ENCODE measurements at regions not wholly inside any gene's neighbourhood (a gene's known extent, or its start where the extent isn't known, plus 50 kb on each side); places are given as distances from the start of the nearest gene placed in this dataset.

DNA sequence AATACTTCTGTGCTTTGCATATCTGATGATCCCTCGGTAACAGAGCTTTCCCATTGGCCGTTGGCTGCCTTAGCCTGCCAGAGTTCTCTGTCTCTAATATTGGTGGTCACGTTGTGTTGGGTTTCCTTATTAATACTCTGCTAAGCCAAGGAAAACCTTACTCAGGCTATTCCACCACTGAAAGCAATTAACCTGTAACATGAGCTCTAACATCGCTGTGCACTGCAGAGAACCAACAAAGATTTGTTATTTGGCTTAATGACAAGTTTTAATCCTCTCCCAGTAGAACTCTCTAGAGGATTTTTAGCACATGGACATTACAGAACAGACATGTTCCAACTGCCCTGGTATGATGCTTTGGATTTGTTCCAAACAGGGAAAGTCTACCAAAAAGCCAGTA is 825.9 kb upstream of the POU3F3 start:
- ATAC-seq (no peak), DNase-seq (no peak)
- H3K27ac ChIP-seq = no peak overlapping the region
- H3K9me3 ChIP-seq = no peaks in the 10 kb centered on the region
- no peaks in the 10 kb centered on the region for H3K36me3 ChIP-seq
- TF ChIP-seq, protein P1, sequence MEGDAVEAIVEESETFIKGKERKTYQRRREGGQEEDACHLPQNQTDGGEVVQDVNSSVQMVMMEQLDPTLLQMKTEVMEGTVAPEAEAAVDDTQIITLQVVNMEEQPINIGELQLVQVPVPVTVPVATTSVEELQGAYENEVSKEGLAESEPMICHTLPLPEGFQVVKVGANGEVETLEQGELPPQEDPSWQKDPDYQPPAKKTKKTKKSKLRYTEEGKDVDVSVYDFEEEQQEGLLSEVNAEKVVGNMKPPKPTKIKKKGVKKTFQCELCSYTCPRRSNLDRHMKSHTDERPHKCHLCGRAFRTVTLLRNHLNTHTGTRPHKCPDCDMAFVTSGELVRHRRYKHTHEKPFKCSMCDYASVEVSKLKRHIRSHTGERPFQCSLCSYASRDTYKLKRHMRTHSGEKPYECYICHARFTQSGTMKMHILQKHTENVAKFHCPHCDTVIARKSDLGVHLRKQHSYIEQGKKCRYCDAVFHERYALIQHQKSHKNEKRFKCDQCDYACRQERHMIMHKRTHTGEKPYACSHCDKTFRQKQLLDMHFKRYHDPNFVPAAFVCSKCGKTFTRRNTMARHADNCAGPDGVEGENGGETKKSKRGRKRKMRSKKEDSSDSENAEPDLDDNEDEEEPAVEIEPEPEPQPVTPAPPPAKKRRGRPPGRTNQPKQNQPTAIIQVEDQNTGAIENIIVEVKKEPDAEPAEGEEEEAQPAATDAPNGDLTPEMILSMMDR (IDR thresholded peaks at IDR 0.05) = no peak
- intact Hi-C loops (cut with DNase I) = no loop called here
- WGBS, 2 donors = 48 to 58% methylated on average over 4 of the region's 4 CpGs
- H3K4me1 ChIP-seq = no peaks in the 10 kb centered on the region
- H3K4me3 ChIP-seq = no peak overlapping the region
- peaks cover 0 to 27% (median 0%) of the 10 kb centered on the region in 7 donors for H3K27me3 ChIP-seq

DNA sequence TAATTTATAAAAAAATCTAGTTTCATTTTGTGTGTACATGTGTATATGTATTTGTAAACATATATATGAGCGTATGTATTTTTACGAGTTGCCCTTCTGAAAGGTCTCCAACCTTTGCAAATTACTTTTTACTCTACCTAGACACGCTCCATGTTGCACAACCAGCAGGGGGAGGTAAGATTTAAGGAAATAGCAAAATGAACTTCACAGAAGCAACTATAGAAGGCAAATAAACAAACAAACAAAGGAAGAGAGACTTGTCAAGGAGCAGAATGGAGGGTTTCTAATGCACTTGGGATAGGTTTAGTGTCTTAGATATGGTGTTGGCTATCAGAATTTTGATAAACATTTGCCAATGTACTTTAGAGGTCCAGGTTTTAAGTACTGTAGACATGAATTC is 820.5 kb upstream of the POU3F3 start:
- Histone ChIP-seq H3K9me3 (peaks cover 0 to 2% (median 0%) of the 10 kb centered on the region in 11 donors), H3K27ac (no peak overlapping the region), H3K4me3 (no peak overlapping the region), H3K4me1 (no peaks in the 10 kb centered on the region), H3K27me3 (peaks cover 0 to 22% (median 0%) of the 10 kb centered on the region in 7 donors), H3K36me3 (no peaks in the 10 kb centered on the region)
- DNase-seq = no peak
- TF ChIP-seq, protein P1 (IDR thresholded peaks at IDR 0.05) = peak in 6 of 9 donors; percentile 22 to 47 (median 26)
- ATAC-seq = no peak
- WGBS, 2 donors = 41 to 43% methylated on average over 3 of the region's 3 CpGs
- intact Hi-C loops (cut with DNase I) = loop anchor here in 1 of 10 donors (5.0 kb wide), 1 partner anchor 839 kb away; no protein-coding TSS in a partner anchor

DNA sequence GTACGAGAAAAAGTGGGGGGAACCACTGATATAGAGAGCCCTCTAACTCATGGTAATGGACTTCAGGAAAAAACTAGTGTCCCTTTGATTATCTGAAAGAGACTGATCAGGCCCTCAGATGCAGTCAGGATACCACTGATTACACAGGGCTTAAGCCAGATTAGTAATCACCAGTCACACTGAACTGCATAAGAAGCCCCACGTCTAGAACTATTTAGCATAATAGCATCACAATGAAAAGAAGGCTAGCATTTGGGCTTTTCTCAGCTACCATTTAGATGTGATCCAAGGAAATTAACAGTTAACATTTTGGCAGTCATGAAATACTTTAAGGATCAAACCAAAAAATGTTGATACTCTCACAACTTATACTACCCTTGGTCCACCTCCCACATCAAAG is 813.1 kb upstream of the POU3F3 start:
- peaks cover 0 to 2% (median 0%) of the 10 kb centered on the region in 7 donors for H3K27me3 ChIP-seq

DNA sequence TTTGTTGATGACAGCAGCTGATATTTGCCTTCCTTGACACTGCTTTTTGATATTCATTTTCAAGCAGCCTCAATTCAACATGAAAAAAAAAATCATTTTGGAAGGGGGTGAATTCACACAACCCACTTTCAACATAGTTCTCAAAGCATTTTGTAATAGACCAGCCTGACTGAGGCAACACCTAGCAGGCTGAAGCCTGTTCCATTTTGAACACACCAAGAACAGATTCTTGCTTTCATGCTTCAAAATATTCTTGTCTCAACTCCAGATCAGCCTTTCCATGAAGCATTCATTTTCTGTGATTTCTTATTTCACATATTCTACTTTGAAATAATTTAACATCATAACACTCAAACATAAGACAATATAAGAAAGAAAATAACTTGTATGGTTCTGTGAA is 812.6 kb upstream of the POU3F3 start:
- DNase-seq (no peak), ATAC-seq (no peak)
- no peaks in the 10 kb centered on the region for H3K36me3 ChIP-seq
- H3K4me3 ChIP-seq = no peak overlapping the region
- TF ChIP-seq, protein P1 (IDR thresholded peaks at IDR 0.05) = no peak
- no peaks in the 10 kb centered on the region for H3K4me1 ChIP-seq
- no peaks in the 10 kb centered on the region for H3K27me3 ChIP-seq
- intact Hi-C loops (cut with DNase I) = no loop called here
- peaks cover 0 to 2% (median 0%) of the 10 kb centered on the region in 11 donors for H3K9me3 ChIP-seq
- no peak overlapping the region for H3K27ac ChIP-seq

More for the DNA sequence above, 813.1 kb upstream of the POU3F3 start:
- Histone ChIP-seq H3K4me1 (no peaks in the 10 kb centered on the region), H3K27ac (no peak overlapping the region), H3K9me3 (peaks cover 0 to 2% (median 0%) of the 10 kb centered on the region in 11 donors), H3K36me3 (no peaks in the 10 kb centered on the region), H3K4me3 (no peak overlapping the region)
- TF ChIP-seq, protein P1 (IDR thresholded peaks at IDR 0.05) = no peak
- 49 to 51% methylated on average over 2 of the region's 2 CpGs for WGBS, 2 donors
- intact Hi-C loops (cut with DNase I) = no loop called here
- DNase-seq (no peak), ATAC-seq (no peak)

Data from heart right ventricle (tissue), 16 donors.